GM13977 (cell line): ENCODE measurements at regions not wholly inside any gene's neighbourhood (a gene's known extent, or its start where the extent isn't known, plus 50 kb on each side); places are given as distances from the start of the nearest gene placed in this dataset.

Experiments
- DNase-seq: peaks from one replicate; pipeline ENCODE4 v3.0.0; 2012; ENCODE audit warnings: low spot score
- in situ Hi-C: fragments of 300-500 bp; cut with MboI; formaldehyde crosslinking; loops from one replicate; pipeline ENCODE4 v1.12.0; 2022; ENCODE audit warnings: low sequenced_read_pairs, low pct_unique_long_range_greater_than_20kb, mixed read lengths, inconsistent platforms; ENCODE audit not compliant: unreplicated experiment
- TF ChIP-seq, protein P1 (sequence below): IDR thresholded peaks from 2 replicates; pipeline ENCODE4 v1.5.1; 2012; ENCODE audit warnings: mild to moderate bottlenecking, control low read depth; ENCODE audit not compliant: insufficient read depth; ENCODE audit errors: extremely low read depth, missing control alignments

DNA sequence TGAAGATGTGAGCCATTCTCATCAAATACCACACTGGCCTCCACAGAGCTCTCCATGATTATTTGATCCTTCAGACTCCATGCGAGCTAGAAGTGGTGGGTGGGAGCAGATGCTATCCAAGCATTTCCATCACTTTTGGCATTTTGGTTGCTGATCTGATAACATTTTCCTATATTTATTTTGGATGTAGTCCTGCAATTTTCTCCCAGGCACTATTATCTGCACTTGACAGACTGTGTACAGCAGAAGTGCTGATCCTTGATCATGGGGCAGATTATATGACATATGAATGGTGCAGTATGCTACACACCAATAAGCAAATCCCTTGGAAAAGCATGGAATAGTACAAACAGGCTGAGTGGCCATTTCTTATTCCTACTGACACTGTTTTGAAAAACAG lies 167.6 kb upstream of the LRRC7 start:
- in situ Hi-C loops, result no loop called here
- TF ChIP-seq, protein P1, sequence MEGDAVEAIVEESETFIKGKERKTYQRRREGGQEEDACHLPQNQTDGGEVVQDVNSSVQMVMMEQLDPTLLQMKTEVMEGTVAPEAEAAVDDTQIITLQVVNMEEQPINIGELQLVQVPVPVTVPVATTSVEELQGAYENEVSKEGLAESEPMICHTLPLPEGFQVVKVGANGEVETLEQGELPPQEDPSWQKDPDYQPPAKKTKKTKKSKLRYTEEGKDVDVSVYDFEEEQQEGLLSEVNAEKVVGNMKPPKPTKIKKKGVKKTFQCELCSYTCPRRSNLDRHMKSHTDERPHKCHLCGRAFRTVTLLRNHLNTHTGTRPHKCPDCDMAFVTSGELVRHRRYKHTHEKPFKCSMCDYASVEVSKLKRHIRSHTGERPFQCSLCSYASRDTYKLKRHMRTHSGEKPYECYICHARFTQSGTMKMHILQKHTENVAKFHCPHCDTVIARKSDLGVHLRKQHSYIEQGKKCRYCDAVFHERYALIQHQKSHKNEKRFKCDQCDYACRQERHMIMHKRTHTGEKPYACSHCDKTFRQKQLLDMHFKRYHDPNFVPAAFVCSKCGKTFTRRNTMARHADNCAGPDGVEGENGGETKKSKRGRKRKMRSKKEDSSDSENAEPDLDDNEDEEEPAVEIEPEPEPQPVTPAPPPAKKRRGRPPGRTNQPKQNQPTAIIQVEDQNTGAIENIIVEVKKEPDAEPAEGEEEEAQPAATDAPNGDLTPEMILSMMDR, result no peak
- DNase-seq, result no peak

DNA sequence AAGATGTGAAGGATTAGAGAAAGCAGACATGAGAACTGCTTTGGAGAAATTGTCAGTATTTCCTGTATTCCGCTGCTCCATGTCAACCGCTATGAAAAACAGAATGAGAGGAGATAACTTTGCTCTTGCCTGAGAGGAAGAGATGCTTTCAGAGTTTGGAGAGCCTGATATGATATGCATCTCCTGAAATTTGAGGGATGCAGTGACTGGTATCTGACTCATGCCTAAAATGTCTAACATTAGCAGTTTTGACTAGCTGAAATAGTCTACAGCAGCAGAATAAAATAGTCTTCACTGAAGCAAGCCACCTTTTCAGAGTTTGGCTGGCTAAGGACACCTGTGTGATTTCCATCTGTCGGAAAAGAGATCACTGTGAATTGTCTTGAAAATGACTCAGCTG lies 165.8 kb upstream of the LRRC7 start:
- in situ Hi-C loops, result no loop called here
- TF ChIP-seq, protein P1, result no peak
- DNase-seq, result no peak

DNA sequence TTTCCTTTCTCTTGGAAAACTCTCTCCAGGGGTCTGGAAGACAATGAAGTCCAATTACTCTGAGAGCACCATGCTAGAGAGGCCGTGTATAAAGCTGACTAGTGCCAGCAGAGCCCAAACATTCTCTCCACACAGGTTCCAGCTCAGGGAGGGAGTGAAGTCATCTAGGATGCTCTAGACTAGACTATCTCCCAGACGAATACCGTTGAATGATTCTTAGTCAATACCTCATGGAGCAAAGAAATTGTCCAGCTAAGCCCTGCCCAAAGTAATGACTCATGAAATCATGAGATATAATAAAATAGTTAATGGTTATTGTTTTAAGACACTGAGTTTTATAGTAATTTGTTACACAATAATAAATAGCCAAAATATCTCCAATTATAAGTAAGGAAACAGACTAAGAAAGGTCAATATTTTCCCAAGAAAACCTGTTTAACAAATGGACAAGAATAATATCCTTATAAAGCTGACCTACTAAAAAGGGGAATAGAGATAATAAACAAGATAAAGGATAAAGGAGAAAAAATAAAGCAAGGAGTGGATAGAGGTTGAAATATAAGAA lies 163.9 kb upstream of the LRRC7 start:
- in situ Hi-C loops, result no loop called here
- no peak for DNase-seq
- TF ChIP-seq, protein P1, result no peak

DNA sequence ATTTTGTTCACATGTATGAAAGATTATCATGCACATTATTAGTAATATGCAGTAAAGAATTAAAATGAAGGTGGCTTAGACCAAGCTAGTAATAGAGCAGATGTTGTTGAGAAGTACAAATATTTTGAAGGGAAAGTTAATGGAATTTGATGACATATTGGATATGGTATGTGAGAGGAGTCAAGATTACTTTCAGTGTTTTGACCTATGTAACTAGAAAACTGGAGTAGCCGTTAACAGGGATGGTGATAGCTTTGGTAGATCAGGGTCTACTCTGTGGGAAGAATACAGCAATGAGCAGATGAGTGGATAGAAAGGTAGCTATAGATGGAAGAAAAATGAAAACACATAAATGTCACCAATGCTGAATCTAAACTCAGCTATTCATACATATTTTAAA lies 163.2 kb upstream of the LRRC7 start:
- in situ Hi-C loops, result no loop called here
- no peak for DNase-seq
- TF ChIP-seq, protein P1, result no peak

DNA sequence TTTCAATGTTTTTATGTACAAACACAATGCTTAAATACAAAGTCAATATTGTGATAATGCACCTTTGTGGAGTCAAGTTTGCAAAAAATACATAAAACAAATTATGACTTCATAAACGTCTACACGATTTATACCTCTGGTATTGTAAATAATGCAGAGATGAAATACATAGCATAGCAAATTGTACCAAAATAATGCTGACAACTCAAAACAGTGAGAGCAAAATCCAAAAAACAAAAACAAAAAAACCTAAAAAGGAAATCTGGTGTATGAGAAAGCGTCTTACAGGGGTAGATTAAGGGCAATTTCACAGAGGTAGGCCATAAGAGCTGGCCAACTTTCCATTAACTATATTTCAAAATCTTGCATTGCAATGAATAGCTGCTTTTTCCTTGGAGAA lies 161.5 kb upstream of the LRRC7 start:
- DNase-seq, result no peak
- TF ChIP-seq, protein P1, result no peak
- in situ Hi-C loops, result no loop called here

DNA sequence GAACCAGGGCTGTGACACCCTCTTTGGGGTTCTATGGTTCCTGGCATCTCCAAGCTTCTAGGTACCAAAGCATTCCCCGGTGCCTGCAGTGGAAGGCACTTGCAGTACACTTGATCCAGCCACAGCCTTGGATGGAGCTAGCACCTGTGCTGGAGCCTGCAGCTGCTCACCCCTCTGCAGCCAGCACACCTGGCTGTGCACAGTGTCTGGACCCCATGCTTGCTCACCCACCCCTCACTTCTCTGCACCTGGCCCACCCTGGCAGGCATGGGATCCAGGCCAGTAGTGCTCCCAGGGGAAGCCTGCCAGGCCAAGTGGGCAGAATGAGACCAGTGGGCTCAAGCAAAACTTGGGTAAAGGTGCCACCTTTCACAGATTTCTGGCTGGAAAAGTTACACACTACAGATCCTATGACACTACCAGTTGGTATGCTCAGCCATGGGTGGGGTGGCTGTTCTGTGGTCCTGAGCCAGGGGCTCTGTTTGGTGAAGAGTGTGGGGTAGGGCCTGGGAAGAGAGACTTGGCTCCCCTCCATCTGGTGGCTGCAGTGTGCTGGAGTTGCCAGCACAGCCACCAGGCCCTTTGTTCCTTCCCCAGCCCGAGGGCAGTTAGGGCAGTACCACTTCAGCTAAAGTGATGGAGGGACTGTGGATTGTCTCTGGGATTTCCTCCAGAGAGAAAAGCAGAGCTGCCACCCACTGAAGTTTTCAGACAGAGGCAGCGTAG lies 157.8 kb upstream of the LRRC7 start:
- in situ Hi-C loops, result no loop called here
- TF ChIP-seq, protein P1, result no peak
- DNase-seq, result no peak
